GM12878 (cell line): ENCODE measurements at regions not wholly inside any gene's neighbourhood (a gene's known extent, or its start where the extent isn't known, plus 50 kb on each side); places are given as distances from the start of the nearest gene placed in this dataset.
"Not testable (repeated sequence)": the region's sequence is repeated elsewhere in the genome, so short reads cannot be mapped to it uniquely, and the experiment has no call there.

Experiments used
- CEBPB ChIP-seq, 2 experiments: fragments of 150-350 bp in 1 of 2; IDR thresholded peaks; 2 replicates each; pipeline ENCODE4 v1.6.1; 2012 to 2014; ENCODE audit warnings: low read depth in 2 of 2, low read length in 2 of 2, borderline replicate concordance in 1 of 2, inconsistent platforms in 1 of 2
- CHD1 ChIP-seq: IDR thresholded peaks from 2 replicates; pipeline ENCODE4 v1.6.1; 2012; ENCODE audit warnings: low read depth, low read length, improper control_type of control experiment
- CHD2 ChIP-seq: IDR thresholded peaks from 2 replicates; pipeline ENCODE4 v1.6.1; 2011; ENCODE audit warnings: low read depth, low read length, improper control_type of control experiment, borderline replicate concordance
- CHD4 ChIP-seq: fragments of 200-600 bp; sonication (generic); IDR thresholded peaks from 2 replicates; pipeline ENCODE4 v1.6.1; 2016; ENCODE audit warnings: mild to moderate bottlenecking
- CTCF ChIP-seq, 3 experiments: IDR thresholded peaks in 2 of 3; conservative IDR thresholded peaks in 1 of 3; 2 replicates each; pipeline ENCODE4 v1.5.1; 2011; ENCODE audit warnings: low read depth in 3 of 3, low read length in 3 of 3, mild to moderate bottlenecking in 3 of 3, control low read depth in 2 of 3, moderate library complexity in 2 of 3, inconsistent platforms in 1 of 3, mixed read lengths in 1 of 3; ENCODE audit not compliant: control insufficient read depth in 2 of 3, insufficient read depth in 1 of 3; ENCODE audit errors: extremely low read depth in 1 of 3
- POLR2AphosphoS2 ChIP-seq: IDR thresholded peaks from 2 replicates; pipeline ENCODE4 v1.6.1; 2011; ENCODE audit warnings: low read depth, mild to moderate bottlenecking, low read length, improper control_type of control experiment, moderate library complexity
- POLR2AphosphoS5 ChIP-seq: IDR thresholded peaks from 2 replicates; pipeline ENCODE4 v1.6.1; 2011; ENCODE audit warnings: mild to moderate bottlenecking, low read length, inconsistent platforms
- RUNX3 ChIP-seq: IDR thresholded peaks from 2 replicates; pipeline ENCODE4 v1.6.1; 2012; ENCODE audit warnings: low read length, inconsistent platforms
- TAF1 ChIP-seq: IDR thresholded peaks from 2 replicates; pipeline ENCODE4 v1.6.1; 2011; ENCODE audit warnings: mild to moderate bottlenecking, low read depth, low read length, borderline replicate concordance
- USF2 ChIP-seq: IDR thresholded peaks from 2 replicates; pipeline ENCODE4 v1.6.1; 2011; ENCODE audit warnings: low read depth, low read length, improper control_type of control experiment, borderline replicate concordance
- YBX1 ChIP-seq: fragments of 450-650 bp; IDR thresholded peaks from 2 replicates; pipeline ENCODE4 v1.6.1; 2016; ENCODE audit warnings: antibody characterized with exemption
- ZBTB40 ChIP-seq: fragments of 450-650 bp; IDR thresholded peaks from 2 replicates; pipeline ENCODE4 v1.6.1; 2016; ENCODE audit warnings: mild to moderate bottlenecking, moderate library complexity, borderline replicate concordance

GRCh38 chr7:68090256-68090655 lies 1093.6 kb downstream of the TYW1 start:
- not testable (repeated sequence) for TF ChIP-seq USF2; CTCF (IDR thresholded peaks at IDR 0.05 in 2 of 3, conservative IDR thresholded peaks at IDR 0.05 in 1 of 3; ENCODE audit: control insufficient read depth in 2 of 3, extremely low read depth in 1 of 3, insufficient read depth in 1 of 3, low read depth in 3 of 3, low read length in 3 of 3); POLR2AphosphoS5; ZBTB40; CHD4; CEBPB (IDR thresholded peaks at IDR 0.05; ENCODE audit: borderline replicate concordance in 1 of 2, low read depth in 2 of 2, low read length in 2 of 2); RUNX3; TAF1; POLR2AphosphoS2; YBX1; CHD1; CHD2
